ENCODE measurements at regions not wholly inside any gene's neighbourhood (a gene's known extent, or its start where the extent isn't known, plus 50 kb on each side); places are given as distances from the start of the nearest gene placed in this dataset.

DNA sequence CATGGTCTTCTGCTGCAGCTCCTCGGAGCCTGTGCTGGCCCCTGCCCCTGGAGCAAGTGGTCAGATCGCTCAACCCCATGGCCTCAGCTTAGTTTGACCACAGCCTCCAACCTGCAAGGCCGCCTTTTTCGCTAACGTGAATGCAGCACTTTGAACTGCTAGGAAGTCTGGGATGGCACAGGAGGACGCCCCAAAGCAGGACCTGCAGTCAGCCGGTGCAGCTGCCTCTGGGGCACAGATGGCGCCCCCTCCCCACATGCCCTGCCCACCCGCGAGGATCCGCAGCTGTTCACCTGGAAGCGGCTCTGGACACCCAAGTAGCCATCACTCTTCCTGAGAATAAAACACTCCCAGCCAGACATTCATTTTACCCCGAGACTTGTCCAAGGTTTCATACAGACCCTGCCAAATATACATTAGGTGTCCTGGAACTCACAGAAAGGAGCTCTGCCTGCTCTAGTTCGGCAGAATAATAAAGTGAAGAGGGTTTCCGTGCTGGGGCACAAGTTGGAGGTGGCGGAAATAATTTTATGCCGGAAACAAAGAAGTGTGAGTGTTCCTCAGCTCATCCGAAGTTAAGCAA, 510.1 kb downstream of the EIPR1 start:
- TF ChIP-seq EZH2 (IDR thresholded peaks at IDR 0.05; ENCODE audit: borderline replicate concordance, insufficient read depth, low read depth, low read length, poor library complexity, severe bottlenecking): no peak
- TF ChIP-seq, protein P1, sequence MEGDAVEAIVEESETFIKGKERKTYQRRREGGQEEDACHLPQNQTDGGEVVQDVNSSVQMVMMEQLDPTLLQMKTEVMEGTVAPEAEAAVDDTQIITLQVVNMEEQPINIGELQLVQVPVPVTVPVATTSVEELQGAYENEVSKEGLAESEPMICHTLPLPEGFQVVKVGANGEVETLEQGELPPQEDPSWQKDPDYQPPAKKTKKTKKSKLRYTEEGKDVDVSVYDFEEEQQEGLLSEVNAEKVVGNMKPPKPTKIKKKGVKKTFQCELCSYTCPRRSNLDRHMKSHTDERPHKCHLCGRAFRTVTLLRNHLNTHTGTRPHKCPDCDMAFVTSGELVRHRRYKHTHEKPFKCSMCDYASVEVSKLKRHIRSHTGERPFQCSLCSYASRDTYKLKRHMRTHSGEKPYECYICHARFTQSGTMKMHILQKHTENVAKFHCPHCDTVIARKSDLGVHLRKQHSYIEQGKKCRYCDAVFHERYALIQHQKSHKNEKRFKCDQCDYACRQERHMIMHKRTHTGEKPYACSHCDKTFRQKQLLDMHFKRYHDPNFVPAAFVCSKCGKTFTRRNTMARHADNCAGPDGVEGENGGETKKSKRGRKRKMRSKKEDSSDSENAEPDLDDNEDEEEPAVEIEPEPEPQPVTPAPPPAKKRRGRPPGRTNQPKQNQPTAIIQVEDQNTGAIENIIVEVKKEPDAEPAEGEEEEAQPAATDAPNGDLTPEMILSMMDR (IDR thresholded peaks at IDR 0.05): no peak
